HG03460 (cell line): ENCODE measurements at regions not wholly inside any gene's neighbourhood (a gene's known extent, or its start where the extent isn't known, plus 50 kb on each side); places are given as distances from the start of the nearest gene placed in this dataset.

ENCODE experiments used
- ATAC-seq: cut with Tn5 transposase; IDR thresholded peaks from one replicate; pipeline ENCODE4 v1.9.1; 2021; ENCODE audit not compliant: unreplicated experiment

- ATAC-seq: no peak
Measured at GRCh38 chr4:108369035-108369655, 200.4 kb upstream of the LEF1 start.

- no peak for ATAC-seq
Measured at GRCh38 chr4:108367751-108368150, 199.0 kb upstream of the LEF1 start.

- no peak for ATAC-seq
Measured at GRCh38 chr4:108366716-108367115, 198.0 kb upstream of the LEF1 start.

- no peak for ATAC-seq
Measured at GRCh38 chr4:108365551-108365950, 196.8 kb upstream of the LEF1 start.

DNA sequence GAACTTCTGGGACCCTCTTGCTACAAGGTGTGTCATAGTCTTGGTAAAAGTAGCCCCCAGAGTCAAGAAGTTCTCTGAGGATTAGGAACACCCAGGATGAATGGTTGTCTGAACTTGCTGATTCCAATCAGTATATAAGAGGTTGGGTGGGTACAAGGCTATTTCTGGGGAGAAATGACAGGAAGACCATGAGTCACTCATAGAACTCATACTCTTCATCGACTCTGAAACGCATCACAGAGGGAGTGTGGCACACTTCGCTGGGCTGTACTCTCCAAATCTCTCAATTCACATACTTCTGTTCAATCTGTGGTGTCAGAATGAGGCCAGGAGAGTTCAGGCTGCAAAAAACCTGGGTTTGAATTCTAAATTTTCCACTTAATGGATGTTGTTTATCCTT lies 193.2 kb upstream of the LEF1 start:
- no peak for ATAC-seq

DNA sequence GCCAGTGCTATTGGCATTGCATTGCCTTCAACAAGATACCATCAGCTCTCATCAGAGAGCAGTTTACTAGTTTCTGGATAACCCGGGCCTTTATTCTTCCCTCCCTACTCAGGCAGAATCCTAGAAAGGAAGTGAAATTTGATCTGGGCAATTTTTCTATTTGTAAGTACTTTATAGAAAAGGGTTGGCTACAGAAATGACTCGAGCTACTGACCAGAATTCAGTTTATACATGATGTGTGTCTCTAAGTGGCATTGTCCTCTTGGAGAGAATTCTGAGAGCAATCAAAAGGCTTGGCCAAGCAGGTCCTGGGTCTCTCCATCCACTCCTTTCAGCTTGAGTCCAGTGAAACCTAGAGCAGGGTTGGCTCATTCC lies 192.7 kb upstream of the LEF1 start:
- ATAC-seq: no peak

DNA sequence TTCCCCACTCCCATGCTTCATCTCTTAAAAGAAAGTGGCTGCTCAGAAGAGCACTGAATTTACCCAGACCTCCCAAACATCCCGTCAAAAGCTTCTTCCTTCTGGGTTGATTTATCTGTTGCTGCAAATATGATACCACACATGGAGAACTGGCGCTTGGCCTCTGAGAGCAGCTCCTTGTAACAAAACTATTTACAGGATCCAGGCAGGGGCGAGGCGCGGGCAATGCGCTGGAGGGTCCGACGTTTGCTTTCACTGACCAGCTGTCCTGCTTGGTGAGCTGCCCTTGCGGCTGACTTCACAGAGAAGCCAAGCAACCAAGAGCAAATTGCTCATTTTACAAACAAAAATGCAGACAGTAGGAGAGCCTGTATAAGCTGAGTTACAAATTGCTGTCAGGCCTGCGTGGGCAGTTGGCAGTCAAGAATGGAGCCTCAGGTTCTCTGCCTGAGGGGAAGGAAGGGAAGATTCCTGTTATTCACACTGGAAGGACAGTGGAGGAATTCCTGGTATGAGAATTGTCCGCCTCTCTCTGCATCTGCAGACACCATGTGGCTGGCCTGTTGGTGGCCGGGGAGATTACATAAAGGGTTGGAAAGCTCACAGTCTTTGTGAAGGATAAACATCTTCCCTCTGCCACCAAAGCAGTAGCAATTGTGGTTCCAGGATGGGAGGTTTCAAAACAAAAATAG lies 192.2 kb upstream of the LEF1 start:
- no peak for ATAC-seq

DNA sequence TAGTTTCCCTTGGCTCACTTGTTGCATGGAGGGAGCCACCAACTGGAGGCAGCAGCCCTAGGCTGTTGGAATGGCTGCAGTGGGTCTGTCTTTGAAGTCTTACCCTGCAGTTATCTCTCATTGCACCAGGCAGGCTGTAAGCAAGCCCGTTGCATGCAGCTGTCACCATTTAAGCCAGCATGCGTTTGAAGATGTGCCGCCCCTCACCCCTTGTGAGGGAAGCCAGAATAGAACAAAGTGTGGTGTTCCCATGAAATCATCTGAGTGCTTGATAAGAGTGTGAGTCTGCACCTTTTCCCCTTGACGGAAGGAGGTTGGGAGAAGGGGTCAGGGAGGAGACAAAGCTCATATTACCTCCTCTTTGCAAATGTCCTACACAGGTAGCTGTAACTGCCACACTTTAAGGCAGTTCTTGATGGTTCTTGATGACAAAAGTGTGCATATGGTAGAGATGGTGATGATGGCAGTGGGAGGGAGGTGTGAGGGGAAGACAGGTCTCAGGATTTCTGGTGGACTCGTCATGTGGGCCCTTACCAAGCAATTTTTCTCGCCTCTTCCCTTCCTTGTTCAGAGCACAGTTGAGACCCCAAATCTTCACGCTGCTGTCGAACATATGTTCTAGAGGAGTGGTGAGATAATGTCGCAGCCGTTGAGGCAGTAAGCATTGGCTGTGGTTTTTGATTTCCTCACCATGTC lies 191.4 kb upstream of the LEF1 start:
- ATAC-seq: no peak

- no peak for ATAC-seq
Measured at GRCh38 chr4:108359130-108359985, 190.6 kb upstream of the LEF1 start.

GRCh38 chr4:108355902-108356535 lies 187.3 kb upstream of the LEF1 start:
- no peak for ATAC-seq

- no peak for ATAC-seq
Measured at GRCh38 chr4:108355186-108355901, 186.6 kb upstream of the LEF1 start.

- no peak for ATAC-seq
Measured at GRCh38 chr4:108352664-108353308, 184.1 kb upstream of the LEF1 start.

DNA sequence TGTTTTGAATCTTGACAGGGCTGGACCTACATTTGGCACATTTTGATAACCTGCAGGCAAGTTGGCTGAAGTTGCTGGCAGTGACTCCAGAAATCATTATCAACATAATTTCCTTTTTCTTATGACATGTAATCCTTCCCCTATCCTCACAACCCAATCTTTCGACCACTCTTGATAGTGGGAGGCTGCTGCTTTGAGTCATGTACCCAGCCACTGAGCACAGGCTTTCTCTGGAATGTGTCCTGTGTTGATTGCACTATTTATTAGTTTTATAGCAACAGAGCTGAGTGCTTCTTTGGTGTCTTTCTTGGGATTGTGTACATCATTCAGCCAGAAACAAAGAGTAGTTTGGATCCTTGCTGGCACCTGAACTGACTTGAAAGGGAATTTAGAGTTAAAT lies 183.1 kb upstream of the LEF1 start:
- ATAC-seq: no peak

GRCh38 chr4:108350332-108350731 lies 181.6 kb upstream of the LEF1 start:
- ATAC-seq: no peak

DNA sequence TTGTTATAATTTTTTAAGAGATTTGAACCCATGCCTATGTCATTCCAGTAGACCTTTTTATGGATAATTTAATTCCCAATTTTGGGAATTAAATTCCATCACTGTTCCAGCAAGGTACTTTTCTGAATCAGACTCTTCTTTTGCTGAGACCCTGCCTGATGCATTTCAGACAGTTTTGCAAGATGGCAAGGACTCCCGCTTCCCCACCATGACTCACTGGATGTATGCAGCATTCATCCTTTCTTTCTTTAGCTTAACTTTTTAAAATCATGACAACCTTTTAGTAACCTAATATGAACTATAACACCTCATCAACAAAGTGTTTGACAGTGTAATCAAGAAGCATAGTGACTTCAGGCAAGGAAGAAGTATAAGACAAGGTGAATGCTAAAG lies 178.1 kb upstream of the LEF1 start:
- no peak for ATAC-seq

DNA sequence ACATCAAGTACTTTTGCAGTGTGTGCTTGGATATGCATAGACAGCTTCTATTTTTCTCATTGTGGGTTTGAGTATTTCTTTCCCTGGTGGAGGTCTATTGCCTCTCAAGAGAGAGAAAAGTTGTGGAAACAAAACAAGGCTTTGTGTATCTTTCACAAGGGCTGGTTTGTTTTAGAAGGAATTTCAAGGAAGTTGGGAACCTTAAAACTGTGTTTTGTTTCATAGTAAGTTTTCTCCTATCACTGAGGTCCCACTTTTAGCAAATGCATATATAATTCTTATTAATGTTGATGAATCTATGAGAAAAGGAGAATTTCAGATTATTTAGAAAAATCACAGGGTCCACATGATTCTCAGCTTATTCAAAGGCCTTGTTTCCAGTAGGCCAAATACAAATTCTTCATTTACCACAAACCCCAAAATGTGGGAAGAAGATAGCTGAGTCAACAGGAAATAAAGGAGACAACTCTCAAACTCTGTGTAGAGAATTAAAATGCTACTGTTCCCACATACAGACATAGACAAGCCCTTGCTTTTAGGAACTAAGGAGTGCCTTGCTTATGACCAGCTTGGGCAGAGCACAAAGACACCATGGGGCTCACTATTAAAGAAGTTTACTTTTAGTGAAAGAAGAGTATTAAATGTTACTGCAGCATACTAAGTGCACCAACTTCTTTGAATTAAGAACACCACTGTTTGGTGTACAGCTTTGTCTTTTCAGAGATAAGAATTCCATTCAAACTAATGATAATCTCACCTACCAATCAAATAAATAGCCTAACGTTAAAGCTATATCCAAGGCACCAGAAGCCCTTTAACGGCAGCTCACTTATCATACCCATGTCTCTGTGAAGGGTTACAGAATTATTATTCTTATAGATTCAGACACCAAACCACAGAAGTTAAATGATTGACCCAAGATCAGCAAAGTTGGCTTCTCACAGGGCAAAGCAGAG lies 177.4 kb upstream of the LEF1 start:
- ATAC-seq: no peak

DNA sequence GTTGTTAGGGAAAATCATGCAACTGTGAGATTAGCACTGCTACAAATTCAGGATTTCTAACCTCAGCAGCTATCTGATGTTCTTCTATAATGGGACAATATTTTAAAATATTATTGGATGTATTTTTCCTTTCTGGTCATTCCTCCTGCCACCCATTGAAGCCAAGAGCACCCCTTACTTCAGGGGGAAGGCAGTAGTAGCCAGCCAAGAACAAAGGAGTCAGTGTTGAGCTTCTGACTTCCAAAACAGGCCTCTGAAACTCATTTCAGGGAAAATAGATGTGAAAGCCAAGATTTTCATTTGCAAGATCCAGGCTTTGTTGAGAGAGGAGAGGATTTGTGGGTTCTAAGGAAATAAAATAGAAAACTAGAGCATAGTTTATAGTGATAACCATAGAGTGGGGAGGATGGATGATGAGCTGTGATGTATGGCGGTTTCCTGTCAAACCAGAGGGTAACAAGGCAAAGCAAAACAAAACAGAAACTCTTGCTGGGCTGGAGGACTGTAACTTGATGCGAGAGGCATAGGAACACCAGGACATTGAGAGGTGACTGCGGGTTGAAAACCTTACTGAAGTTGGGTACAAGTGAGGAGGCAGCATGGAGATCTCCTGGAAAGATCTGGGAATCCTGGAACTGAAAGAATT lies 173.7 kb upstream of the LEF1 start:
- ATAC-seq: no peak

DNA sequence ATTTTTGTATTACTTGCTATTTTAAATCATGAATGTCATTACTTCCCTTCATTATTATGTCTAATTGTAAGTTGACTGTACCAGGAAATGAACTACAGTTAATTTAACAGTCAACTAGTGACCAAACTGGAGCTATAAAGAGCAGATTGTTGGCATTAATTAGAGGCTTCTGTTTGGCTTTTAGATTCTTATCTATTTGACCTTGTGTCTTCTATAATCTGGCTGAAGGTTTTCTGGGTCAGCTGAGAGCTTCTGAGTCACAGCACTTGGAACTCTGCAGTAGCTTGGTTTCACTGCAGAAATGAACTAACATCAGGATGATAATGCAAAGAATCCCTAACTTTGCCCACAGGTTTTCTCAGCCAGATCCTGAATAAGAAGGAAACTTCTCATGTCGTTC lies 169.2 kb upstream of the LEF1 start:
- no peak for ATAC-seq
